GM21367 (cell line): ENCODE measurements at regions not wholly inside any gene's neighbourhood (a gene's known extent, or its start where the extent isn't known, plus 50 kb on each side); places are given as distances from the start of the nearest gene placed in this dataset.
"Not testable (repeated sequence)": the region's sequence is repeated elsewhere in the genome, so short reads cannot be mapped to it uniquely, and the experiment has no call there.

Source experiments
- ATAC-seq: cut with Tn5 transposase; IDR thresholded peaks from one replicate; pipeline ENCODE4 v1.9.1; 2021; ENCODE audit not compliant: unreplicated experiment

- ATAC-seq: not testable (repeated sequence)
These were observed 485.4 kb downstream of the TMEM121 start for GRCh38 chr14:106011631-106012360.

GRCh38 chr14:106012361-106012725 is 486.0 kb downstream of the TMEM121 start:
- ATAC-seq: not testable (repeated sequence)

DNA sequence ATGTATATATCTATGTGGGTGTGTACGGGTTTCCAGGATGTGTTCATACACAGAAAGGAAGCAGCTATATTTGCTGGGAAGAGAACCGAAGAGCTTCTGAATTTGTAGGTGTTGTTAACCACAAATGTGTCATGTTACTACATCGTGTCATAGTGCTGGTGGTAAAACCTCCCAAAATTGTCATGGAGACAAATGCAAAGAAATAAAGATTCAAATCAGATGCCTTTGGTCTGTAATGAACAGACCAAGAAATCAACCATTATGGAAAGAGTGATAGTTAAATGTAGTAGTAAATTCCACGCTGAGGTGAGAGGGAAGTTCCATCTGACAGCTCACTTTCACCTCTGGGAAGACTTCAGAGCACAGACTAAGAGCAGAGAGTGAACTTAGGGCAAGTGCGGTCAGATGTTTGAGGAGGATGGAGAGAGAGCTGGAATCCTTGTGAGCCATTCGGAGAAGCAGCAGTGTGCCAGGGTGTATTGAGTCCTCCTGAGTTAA is 487.5 kb downstream of the TMEM121 start:
- no peak for ATAC-seq

- ATAC-seq: not testable (repeated sequence)
These were observed 491.6 kb downstream of the TMEM121 start for GRCh38 chr14:106017952-106018351.

- no peak for ATAC-seq
These were observed 495.4 kb downstream of the TMEM121 start for GRCh38 chr14:106021832-106022231.

DNA sequence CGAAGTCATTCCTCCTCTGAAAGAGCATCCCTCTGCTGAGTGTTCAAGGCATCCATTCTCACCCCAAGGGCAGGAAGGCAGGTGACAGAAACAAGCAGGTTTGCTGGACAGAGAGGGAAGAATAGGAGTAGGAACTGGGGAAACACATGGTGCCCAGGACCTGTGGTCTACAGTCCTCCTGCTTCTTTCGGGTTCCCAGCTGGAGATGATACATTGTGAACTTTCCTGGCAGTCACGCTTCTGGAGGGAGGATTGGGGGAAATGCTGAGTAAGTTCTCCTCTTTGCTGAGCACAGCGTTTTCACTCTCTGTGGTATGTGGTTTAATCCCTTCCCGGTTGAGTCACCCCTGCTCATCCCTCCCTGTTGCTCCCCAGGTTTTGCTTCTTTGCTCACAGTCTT is 496.3 kb downstream of the TMEM121 start:
- ATAC-seq: not testable (repeated sequence)

DNA sequence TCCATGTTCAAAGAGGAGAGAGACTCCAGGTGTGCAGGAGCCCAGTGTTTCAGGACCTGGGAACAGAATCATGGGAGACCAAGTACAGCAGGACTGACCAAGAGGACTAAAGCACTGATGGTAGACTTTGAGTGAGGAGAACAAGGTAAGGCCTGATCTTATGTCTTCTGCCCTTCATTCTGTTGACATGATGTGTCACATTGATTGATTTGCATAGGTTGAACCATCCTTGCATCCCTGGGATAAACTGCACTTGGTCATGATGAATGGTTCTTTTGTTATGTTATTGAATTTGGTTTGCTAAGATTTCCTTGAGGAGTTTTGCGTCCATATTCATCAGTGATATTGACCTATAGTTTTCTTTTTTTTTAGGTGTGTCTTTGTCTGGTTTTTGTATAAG is 497.0 kb downstream of the TMEM121 start:
- ATAC-seq: no peak

DNA sequence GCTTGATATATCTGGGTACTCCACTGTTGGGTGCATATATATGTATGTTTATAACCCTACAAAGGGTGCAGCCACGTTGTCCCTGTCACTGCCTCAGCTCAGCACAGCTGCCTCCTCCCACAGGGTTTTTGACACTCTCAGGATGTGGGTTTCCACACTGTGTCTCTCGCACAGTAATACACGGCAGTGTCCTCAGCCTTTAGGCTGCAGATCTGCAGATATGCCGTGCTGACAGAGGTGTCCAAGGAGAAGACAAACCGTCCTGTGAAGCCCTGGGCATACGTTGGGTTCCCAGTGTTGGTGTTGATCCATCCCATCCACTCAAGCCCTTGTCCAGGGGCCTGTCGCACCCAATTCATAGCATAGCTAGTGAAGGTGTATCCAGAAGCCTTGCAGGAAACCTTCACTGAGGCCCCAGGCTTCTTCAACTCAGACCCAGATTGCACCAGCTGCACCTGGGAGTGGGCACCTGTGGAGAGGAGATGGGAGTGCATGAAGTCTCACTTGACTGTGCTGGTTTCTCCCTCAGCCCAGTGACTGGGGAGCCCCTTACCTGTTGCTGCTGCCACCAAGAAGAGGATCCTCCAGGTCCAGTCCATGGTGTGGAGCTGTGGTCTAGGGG is 498.7 kb downstream of the TMEM121 start:
- no peak for ATAC-seq

DNA sequence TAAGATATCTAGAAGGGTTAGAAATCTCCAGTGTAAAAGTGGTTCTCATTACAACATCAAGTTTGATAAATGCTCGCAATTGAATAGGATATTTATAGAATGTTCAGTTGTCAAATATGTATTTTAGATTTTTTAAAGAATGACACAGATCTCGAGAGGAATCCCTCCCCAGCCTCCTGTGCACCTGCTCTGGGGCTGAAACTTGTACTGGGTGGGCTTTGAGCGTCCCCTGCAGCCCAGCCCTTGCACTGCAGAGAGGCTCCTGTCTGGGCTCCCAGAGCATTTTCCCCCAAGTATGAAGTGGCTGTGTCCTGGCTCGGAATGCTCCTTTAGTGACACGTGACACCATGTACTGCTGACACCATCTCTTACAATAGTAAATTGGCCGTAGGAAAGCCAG is 499.6 kb downstream of the TMEM121 start:
- no peak for ATAC-seq

- ATAC-seq: not testable (repeated sequence)
These were observed 501.4 kb downstream of the TMEM121 start for GRCh38 chr14:106027759-106028158.

- ATAC-seq: no peak
These were observed 503.6 kb downstream of the TMEM121 start for GRCh38 chr14:106029959-106030358.

DNA sequence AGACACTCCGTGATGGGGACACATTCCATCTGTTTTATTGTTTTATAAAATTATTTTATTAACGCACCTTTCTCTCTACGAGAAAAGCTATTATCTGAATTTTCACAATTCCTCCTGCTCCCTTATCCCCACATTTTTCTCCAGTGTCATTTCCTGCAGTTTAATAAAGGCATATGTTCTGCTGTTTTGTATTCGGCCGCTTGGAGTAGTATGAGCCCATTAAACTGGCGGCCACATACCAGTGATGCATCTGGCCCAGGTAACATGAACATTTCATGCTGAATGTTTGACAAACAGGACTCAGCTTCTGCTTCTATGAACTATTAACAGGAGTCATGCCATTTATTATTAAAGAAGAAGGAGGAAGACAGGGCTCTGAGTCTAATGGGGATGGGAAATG is 511.0 kb downstream of the TMEM121 start:
- no peak for ATAC-seq

DNA sequence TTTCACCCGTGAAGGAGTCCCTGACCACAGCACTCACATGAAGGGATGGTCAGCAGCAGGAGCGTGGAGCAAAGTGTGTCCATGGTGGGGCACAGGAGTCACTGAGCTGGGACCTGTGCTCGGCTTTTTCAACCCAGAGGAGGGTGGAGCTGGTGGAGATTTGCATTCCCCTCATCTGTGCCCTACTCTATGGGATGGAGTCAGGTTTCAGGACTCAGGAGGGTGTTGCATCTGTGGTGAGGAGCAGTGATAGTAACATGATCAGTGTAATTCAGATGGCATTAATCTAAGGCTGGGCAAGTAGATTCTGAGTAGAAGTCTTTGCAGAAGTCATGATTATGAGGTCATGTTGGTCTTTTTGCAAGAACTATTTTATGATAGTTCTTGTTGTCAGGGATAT is 511.9 kb downstream of the TMEM121 start:
- ATAC-seq: no peak

- no peak for ATAC-seq
These were observed 513.0 kb downstream of the TMEM121 start for GRCh38 chr14:106039400-106039799.

DNA sequence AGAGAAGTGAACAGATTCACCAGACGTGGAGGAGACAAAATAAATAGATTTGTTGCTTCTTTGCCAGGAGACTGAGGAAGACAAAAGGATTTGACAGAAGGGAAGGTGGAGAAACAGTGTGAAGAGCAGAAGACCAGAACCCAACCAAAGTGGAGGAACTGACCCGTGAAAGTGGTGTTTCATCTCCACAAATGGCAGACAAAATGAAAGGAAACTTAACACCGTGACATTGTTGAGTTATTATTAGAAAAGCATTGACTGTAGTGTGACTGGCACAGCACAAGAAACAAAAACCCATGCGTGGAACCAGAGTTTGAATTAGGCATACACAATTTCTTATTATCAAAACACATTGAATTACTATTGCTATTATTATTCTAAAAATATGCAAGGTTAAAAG is 518.1 kb downstream of the TMEM121 start:
- ATAC-seq: no peak

GRCh38 chr14:106044949-106045596 is 518.7 kb downstream of the TMEM121 start:
- ATAC-seq: no peak

DNA sequence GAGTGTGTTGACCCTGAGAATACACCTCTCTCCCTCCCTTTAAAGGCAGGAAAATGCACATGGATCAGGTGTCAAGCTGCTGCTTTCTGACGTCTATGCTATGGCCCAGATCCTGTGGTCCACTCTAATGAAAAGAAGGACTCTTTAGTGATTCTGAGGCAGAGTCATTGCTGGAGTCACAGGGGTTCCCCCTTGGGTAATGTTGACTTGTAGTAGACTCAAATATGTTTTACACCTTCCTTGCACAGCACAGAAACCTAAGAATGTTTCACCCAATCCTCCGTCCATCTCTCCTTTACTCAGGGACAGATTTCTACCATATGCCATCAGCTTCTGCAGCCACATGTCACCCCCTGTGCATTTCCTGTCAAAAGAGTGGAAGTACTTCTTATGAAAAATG is 525.4 kb downstream of the TMEM121 start:
- ATAC-seq: no peak

DNA sequence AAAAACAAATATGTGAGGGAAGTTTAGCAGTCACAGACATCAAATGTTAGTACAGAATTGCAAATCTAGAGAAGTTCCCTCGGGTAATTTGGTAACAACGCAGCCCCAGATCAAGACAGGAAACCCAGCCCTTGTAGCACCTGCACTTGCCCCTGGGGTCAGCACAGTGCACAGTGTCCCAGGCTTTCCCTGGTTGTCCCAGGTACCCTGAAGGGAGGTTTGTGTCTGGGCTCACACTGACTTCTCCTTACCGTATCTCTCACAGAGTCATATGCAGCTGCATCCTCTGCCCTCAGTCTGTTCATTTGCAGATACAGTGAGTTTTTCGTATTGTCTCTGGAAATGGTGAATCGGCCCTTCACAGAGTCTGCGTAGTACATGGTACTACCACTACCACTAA is 528.9 kb downstream of the TMEM121 start:
- ATAC-seq: no peak

DNA sequence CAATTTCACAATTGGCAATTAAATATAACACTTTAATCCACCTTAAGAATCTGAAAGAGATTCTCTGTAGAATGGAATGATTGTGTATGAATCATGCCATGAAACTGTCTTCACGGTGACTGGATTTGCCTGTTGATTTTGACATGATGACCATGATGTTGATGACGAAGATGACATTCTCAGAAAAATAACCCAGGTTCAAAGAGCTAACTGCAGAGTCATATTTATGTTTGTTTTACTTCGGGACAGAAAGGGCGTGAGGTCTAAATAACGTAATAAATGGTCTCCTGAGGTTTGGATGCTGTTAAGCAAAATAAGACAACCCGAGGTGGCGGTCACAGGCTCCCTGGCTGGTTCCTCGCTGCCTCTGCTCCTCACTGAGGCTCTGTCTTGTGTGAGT is 532.0 kb downstream of the TMEM121 start:
- ATAC-seq: no peak

GRCh38 chr14:106060276-106060975 is 534.0 kb downstream of the TMEM121 start:
- ATAC-seq: no peak

DNA sequence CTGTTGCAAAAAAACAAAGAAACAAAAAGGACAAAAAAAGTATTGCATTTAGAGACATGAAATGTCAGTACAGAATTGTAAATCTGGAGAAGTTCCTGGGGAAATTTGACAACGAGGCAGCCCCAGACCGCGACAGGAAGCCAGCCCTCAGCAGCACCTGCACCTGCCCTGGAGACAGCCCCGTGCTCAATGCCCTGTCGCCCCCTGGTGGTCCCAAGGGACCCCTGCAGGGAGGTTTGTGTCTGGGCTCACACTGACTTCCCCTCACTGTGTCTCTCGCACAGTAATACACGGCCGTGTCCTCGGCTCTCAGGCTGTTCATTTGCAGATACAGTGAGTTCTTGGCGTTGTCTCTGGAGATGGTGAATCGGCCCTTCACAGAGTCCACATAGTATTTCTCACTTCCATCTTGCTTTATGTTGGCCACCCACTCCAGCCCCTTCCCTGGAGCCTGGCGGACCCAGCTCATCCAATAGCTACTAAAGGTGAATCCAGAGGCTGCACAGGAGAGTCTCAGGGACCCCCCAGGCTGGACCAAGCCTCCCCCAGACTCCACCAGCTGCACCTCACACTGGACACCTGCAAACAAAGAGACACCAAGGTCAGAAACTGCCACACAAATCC is 535.6 kb downstream of the TMEM121 start:
- ATAC-seq: not testable (repeated sequence)
